ENCODE measurements at regions not wholly inside any gene's neighbourhood (a gene's known extent, or its start where the extent isn't known, plus 50 kb on each side); places are given as distances from the start of the nearest gene placed in this dataset.

DNA sequence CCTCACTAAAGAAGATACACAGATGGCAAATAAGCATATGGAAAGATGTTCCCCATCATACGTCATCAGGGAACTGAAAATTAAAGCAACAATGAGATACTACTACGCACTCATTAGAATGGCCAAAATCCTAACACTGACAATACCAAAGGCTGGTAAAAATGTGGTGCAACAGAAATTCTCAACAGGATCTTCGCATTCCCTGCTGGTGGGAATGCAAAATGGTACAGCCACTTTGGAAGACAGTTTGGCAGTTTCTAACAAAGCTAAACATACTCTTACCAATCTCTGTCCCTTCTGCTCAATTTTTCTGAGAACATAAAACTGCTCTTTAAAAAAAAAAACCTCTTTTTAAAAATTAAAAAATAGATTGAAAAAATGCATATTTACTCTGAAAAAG, 300.2 kb downstream of the FBXW7 start:
- DNase-seq (ENCODE audit: low spot score) = no peak

DNA sequence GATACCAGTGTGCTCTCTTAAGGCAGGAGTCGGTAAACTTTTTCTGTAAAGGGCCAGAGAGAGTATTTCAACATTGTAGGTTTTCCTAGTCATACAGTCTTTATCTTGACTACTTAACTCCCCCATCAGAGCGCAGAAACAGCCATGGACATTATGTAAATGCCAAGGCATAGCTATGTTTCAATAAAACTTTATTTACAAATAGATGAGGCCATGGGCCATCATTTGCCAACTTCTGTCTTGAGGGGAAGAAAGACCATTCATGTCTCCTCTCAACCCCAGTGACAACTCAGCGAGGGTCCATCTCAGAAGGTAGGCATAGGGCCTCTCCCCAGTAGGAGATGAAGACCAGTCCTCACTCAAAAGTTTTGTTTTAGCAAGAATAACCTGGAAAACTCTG, 301.3 kb downstream of the FBXW7 start:
- no peak for DNase-seq (ENCODE audit: low spot score)

DNA sequence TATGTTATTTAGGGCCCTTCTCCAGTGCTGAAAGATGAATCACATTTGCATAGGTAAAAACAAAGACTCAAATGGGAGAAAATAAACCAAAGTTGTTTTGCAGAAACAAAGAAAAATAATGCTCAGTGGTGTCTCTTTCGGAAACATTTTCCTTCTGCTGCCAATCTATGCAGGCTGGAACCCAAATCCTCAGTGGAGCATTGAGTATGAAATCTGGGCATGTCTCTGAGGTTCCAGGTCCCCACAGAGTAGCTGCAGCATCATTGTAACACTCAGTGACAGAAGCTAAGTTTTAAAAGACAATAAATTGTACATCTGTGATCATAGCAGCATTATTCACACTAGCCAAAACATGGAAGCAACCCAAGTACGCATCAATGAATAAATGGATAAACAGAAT, 303.6 kb downstream of the FBXW7 start:
- DNase-seq (ENCODE audit: low spot score) = no peak

DNA sequence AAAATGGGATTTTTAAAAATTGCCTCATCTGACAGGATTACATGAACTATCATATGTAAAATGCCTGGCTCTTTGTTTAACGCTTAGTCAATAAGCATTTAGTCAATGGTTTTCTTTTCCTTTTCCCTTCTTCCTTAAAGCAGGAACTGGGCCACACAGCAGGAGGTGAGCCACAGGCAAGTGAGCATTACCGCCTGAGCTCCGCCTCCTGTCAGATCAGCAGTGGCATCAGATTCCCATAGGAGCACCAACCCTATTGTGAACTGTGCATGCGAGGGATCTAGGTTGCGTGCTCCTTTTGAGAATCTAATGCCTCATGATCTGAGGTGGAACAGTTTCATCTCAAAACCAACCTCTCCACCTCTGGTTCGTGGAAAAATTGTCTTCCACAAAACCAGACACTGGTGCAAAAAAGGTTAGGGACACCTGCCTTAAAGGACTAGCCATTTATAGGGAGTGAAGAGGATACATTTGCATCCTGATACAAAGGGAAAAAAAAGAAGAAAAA, 306.1 kb downstream of the FBXW7 start:
- no peak for DNase-seq (ENCODE audit: low spot score)

DNA sequence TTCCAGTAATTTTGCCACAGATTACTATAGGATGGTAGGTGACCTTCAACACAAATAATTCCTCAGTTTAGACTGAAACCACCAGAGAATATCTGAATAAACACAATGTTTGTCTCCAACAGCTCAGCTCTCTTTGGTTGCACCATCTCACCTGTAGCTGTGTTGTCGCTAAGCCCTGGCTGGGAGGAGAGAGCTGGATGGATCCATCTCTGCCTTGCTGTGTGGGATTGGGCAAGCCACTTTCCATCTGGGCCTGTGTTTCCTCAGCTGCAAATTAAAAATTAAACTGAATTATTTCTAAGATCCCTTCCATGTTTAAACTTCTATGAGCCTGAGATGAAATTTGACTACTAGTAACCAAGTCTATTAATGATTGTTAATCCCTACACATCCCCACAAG, 310.2 kb downstream of the FBXW7 start:
- no peak for DNase-seq (ENCODE audit: low spot score)

DNA sequence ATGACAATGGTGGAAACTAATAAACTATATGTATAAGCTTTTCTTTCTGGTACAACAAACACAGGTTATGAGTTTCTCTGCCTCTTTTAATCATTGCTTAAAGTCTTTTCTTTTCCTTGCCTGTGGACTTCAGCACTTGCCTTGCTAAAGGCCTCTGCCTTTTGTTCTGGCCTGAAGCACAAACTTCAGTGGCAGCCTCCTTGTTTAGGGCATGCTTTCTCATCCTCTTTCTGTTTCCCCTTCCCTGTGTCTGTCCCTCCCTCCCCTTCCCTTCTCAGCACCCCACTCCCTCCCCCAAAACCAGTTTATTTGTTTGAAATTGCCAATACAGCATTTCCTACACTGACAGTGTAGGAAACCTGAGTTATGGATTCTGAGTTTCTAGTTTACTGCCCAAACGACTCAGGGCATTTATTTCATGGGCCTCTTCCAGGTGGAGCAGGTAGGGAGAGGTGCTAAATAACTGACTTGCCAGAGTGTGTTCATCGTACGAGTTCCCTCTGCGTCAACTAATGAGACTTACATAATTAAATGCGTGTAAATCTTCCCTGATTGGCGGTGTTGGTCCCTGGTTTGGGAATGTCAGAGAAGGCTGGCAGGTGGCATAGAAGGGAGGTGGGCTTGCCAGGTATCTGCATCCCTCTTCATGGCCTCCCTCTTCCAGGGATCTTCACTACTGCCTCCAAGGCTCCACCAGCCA, 311.0 kb downstream of the FBXW7 start:
- DNase-seq (ENCODE audit: low spot score) = no peak

DNA sequence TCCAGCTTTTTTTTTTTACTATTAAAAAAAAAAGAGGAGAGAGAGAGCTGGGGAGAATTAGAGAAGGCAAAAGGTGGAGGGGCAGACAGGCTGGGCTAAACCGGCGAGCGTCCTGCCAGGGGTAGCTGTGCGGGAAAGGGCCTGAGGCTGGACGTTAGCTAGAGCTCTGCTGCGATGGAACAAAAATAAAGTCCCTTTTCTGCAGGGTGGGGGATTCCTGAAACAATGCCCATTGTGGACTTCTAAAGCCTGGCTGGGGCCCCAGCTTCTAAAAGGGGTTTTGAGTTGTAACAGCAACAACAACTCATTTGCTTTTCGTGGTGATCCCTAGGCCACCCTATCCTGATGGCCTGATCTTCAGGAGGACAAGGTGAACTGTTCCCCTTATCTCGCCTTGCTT, 311.7 kb downstream of the FBXW7 start:
- no peak for DNase-seq (ENCODE audit: low spot score)

DNA sequence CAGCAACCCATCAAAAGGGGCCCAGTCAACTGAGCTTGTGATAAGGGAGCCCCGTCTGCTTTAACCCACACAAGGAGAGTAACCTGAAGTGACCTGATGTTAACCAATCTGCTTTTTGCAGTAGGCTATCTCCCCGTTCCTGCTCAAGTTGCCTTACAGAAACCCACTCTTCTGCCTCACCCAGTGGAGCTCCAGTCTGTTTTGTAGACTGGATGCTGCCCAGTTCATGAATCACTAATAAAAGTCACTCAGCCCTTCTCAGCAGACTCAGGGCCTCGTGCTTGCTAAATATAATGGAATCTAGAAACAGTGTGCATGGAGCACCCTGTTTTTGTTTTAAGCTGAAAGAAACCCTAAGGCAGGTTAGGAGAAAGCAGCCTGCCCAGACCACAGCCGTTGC, 312.3 kb downstream of the FBXW7 start:
- no peak for DNase-seq (ENCODE audit: low spot score)

DNA sequence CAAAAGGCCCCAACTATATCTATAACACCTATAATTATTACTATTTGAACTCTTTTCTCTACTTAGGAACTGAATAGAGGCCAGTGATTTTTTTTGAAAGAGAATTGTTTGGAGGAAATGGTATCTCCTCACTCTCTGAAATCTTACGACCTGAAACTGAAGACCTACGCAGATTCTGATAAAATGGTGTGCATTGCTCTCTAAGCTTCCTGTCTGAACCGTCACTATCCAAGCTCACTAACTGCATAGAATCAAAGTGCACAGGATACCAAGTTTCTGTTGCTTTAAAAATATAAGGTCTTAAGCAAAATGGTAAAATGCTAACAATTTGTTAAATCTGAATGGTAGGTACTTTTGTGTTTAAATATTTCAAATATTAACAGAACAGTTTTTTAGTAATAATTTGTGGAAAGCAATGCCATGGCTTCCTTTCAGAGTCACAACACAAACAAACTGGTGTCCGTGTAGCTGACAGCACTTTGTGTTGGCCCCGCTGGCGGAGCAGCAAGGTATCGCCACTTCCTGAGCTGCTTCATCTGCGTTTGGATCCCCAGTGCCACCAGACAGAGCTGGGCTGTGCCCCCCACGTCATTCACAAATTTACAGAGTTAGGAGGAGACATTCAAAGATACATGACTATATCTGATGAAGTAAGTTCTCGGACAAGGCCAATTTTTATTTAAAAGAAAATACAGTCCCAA, 313.9 kb downstream of the FBXW7 start:
- no peak for DNase-seq (ENCODE audit: low spot score)

DNA sequence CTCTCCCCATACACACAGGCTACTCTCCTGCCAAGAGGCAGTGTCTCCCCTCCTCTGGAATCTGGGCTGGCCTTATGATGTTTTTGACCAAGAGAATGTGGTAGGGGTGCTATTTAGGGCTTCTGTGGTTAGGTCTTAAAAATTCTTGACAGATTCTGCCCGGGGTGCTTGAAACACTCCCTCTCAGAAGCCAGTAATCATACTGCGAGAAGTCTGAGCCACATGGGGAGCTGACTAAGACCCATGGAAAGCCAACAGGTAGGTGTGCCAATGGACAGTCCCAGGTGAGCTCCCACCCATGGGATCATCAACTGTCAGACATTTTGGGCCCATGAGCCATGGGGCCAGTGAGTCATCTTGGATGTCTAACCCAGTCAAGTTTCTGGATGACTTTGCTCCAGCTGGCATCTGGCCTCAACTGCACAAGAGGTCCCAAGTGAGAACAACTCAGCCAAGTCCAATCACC, 315.7 kb downstream of the FBXW7 start:
- DNase-seq (ENCODE audit: low spot score) = no peak

DNA sequence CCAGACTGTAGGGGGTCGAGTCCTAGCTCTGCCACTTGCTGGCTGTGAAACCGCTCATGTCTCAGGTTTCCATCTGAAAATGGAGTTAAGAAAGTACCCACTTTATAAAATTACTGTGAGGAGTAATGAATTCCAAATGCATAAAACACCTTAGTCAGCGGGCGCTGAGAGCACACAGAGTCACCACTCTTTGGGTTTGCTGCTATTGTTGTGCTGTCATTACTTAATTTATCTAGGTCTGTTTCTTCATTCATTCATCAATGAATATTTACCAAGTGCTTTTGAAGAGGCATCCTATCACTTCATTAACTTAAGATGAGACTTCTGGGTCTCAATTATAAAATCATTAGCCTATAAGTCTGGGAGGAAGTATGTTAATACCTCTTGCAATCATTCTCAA, 317.3 kb downstream of the FBXW7 start:
- no peak for DNase-seq (ENCODE audit: low spot score)

DNA sequence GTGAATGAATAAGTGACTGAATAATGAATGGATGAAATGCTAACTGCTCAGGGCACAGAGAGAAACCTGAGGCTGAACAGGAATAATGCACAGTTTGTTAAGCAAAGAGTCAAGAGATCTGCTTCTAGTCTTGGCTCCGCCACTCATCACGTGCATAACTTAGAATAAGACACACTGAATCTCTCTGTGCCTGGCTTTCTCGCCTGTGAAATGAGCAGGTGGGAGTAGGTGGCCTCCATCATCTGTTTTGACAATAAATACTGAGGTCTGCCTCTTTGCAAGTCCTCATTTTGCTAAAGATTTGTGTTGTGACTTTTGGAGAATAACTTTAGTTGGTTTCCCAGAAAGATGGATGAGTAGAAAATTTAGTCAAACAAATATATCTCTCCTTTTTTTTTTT, 318.0 kb downstream of the FBXW7 start:
- DNase-seq (ENCODE audit: low spot score) = no peak

DNA sequence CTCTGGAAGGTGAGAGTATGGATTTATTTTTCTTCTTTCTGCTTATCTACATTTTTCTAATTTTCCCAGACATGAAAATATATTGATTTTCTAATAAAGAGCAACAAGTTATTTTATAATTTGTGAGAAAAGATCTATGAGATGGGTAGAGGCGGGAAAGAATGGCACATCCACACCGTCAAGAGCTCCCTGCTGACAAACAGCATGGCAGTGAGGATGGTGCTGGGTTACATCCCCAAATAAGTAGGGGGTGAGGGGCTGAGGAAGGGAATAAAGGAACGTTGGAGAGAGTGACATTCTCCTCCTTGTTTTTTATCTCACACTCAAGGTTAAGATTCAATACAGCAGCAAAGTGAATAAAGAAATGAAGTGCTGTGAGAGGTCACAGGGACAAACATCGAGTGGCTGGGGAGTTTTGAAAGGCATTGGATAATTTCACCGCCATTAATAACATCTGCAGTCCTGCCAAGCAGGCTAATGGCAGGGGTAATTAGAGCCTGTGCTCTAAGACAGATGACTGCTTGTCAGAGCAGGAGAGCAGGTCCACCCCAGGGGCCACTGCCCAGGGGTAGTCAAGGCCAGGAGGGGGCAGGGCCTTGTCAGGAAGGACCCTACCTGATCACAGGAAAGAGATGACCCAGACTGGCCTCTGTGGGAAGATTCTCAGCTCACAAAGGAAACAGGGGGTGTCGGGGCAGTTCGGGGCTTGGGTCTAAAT, 323.8 kb downstream of the FBXW7 start:
- DNase-seq (ENCODE audit: low spot score) = no peak

DNA sequence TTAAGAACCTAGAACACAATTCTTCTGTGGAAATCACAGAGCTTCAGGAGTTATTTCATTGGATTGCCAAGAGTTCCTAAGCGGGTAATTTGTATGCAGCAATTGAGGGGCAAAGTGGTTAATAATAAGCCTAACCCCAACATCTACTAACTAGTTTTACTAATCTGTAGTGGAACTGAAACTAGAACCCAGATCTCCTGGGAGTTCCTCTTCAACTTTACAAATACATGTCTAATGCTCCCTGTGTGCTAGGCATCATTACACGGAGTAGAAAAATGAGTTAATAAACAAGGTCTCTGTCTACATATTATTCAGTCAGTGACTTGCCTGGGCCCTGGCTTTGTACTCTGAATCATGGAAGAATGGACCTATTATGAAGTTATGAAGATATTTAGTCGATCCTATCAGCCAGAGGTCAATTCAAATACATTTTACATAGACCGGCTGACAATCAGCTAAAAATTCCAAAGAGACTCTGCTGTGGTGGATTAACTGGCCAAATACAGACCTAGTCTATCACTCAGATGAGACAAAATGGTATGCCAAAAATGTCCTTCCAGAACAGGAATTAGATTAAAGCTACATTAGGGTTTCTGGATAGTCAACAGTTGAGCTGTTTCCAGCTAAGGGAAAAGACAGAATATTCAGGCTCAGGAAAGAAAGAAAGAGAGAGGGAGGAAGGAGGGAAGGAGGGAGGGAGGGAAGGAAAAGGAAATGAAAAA, 326.0 kb downstream of the FBXW7 start:
- no peak for DNase-seq (ENCODE audit: low spot score)

DNA sequence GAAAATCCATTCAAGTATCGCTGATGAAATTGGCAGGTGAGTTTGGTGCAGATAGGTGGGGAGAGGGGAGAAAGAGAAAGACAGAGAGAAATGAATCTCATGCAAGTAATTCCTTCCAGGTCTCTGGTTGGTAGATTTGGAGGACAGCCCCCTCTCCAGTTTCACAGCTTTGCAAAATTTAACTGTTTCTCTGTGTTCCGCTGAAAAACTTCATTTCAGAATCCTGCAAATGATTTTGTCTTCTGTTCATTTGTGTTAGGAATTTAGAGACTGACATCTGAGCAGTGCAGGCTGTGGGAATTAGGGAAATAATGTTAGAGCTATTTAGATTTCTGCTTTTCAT, 328.5 kb downstream of the FBXW7 start:
- no peak for DNase-seq (ENCODE audit: low spot score)

DNA sequence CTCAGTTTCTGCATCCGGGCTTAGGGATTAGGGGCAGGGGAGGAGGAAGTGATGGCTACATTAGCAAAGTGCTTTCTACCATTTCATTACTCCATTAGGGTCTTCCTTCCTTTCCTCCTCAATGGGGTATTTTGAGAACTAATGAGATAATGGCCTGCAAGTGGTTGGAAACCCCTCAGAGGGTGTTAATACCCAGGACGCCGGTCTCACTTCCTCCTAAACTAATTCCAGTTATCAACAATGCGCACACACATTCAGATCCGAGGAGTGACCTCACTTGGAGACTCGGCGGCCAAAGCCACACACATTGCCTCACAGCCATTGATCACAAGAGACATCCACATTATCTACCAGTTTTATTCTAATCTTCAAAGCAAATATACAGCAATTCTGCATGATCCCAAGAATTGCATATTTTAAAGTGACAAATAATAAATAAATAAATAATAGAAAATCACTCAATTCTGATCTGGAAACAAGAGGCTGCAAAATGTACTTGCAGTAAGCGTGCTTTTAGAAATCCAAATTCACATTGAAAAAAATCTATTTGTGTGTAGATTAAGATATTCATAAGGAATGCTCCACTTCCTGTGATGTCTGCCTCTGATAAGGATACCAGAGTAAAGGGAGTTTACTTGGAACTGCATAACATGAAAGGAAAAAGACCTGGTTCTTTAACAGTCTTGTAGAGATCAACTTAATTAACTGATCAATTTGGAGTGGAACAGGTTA, 329.1 kb downstream of the FBXW7 start:
- DNase-seq (ENCODE audit: low spot score) = no peak

DNA sequence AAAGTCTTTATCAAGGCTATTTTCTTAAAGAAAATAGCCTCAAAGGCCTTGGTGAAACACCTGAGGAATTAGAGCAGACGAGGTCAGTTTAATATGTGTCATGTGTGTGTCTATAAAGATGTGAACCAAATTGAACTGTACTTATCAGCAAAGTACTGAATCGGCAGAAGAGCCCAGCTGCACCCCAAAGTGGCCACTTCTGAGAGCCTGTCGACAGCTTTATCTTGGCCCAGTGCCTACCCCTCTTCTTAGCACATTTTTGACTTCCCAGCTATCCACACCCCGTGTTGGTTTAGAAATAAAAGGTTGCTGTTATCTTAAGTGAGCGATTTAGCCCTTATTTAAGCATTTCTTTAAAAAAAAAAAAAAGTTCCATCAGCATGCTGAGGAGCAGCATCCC, 329.7 kb downstream of the FBXW7 start:
- no peak for DNase-seq (ENCODE audit: low spot score)

DNA sequence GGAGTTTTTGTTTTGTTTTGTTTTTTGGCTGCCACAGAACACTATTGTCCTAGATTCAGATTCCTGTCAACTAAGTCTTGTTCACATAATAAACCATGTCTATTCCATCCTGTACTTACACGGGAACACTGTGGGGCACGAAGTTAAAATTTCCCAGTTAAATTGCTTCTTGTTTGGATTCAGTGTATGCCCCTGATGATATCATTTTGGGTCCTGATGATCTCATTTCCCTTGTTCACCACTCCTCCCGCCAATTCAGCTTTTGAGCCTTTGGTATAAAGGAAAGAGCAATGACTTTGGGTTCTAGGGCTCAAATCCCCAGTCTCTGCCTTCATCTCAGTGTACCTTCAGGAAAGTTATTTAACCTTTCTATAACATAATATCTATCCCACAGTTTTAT, 333.5 kb downstream of the FBXW7 start:
- DNase-seq (ENCODE audit: low spot score) = no peak

DNA sequence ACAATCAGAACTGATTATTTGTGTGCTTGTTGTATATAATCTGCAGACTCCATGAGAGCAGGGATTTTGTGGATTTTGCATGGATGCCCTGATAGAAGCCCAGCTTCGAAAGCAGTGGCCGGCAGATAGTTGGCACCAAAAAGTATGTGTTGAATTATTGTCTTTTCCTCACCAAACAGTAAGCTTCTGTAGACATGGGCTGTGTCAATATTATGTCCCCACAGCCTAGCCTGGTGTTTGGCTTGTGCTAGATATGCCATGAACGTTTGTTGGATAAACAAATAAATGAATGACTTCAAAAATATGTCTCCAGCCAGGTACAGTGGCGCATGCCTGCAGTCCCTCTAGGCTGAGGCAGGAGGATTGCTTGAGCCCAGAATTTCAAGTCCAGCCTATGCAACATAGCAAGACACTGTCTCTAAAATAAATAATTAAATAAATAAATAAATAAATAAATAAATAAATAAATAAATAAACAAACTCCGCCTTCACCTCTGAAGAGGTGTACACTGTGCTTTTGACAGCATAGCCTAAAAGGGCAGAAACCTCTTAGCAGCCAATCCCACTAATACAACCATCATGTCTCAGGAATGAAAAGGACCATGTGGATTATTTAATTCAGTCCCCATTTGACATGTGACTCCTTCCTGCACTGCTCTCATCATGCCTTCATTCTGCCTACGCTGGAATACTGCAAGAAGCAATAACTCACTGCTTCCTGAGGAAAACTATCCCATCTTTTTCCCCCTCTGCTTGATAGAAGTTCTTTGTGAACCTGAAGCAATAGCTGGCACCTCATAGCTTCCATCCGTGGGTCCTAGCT, 335.2 kb downstream of the FBXW7 start:
- no peak for DNase-seq (ENCODE audit: low spot score)

DNA sequence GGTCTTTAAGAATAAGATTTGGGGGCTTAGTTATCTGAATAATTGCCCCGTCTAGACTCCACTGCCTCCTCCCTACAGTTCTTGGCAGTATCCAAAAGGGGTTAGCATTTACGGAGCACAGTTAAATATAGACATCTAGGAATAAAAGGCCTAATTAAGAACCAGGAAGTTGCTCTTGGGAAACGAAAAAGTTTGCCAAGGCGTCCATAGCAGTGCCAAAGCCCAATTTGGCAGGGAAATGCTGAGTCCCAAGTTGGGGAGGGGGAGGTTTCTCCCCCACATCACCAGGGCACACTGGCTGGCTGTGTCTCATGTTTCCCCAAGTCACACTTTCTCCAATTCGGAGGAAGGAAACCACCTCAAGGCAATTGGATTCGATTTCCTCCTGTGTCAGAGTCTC, 338.7 kb downstream of the FBXW7 start:
- DNase-seq (ENCODE audit: low spot score) = no peak

DNA sequence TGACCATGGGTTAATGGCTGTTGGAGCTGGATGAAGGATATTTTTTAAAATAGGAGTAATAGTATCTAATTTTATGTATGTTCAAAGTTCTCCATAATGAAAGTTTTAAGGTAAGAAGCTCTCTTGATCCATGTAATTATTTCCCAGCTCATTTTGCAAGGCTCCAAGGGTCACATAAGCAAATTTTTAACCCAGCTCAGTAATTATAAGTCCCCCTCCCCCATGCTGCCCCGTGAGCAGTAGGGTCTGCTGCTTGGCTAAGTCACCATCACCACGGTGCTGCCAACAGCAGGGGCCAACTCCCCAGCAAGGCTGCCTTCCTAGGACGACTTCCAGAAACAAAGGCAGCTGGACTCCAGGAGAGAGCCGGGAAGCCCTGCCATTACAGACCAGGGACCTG, 340.0 kb downstream of the FBXW7 start:
- no peak for DNase-seq (ENCODE audit: low spot score)

Measured in mucosa of gallbladder (tissue), 1 donor.